PFSK-1 (cell line): ENCODE measurements at regions not wholly inside any gene's neighbourhood (a gene's known extent, or its start where the extent isn't known, plus 50 kb on each side); places are given as distances from the start of the nearest gene placed in this dataset.

Experiments
- POLR2AphosphoS5 ChIP-seq: IDR thresholded peaks from 2 replicates; pipeline ENCODE4 v1.6.1; 2012; ENCODE audit warnings: low read depth, mild to moderate bottlenecking, control low read depth, low read length, moderate library complexity
- SIN3A ChIP-seq: IDR thresholded peaks from 2 replicates; pipeline ENCODE4 v1.6.1; 2012; ENCODE audit warnings: mild to moderate bottlenecking, low read length, moderate library complexity, borderline replicate concordance; ENCODE audit not compliant: insufficient read depth

DNA sequence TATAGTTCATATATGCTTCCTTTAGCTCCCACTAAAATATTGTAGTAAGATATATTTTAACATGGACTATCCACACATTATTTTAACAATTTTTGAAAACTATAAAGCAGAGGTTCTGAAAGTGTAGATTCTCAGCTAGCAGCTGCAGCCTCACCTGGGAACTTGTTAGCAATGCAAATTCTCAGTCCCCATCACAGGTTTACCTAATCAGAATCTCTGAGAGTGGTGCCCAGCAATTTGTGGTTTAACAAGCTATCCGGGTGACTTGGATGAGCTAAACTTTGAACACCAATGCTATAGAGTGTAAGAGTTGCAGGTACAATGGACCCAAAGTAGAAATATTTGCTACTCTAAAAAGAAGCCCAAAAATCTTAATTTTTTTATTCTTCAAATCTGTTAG, 99.8 kb upstream of the MDFIC start:
- no peak for TF ChIP-seq SIN3A
- no peak for TF ChIP-seq POLR2AphosphoS5
